CD4-positive, CD25-positive, alpha-beta regulatory T cell (primary cell): ENCODE measurements at regions not wholly inside any gene's neighbourhood (a gene's known extent, or its start where the extent isn't known, plus 50 kb on each side); places are given as distances from the start of the nearest gene placed in this dataset.

ENCODE experiments used
- ATAC-seq, 2 donors: fragments of 150-1000 bp; cut with Tn5 transposase; one replicate each; pipeline ENCODE4 v1.10.0; 2021; ENCODE audit warnings: low read depth in 2 of 2, moderate number of reproducible peaks in 2 of 2, moderate library complexity in 1 of 2
- DNase-seq, 3 donors: peaks; one replicate each; pipeline versions ENCODE4 v3.0.0 to v3.0.0-alpha.2; 2012 to 2022; ENCODE audit warnings: mixed read lengths in 1 of 3
- H3K27ac ChIP-seq: one replicate; pipeline ENCODE4 v1.7.0; 2013; ENCODE audit warnings: mild to moderate bottlenecking, low read length; ENCODE audit not compliant: insufficient read depth, poor library complexity, severe bottlenecking
- H3K27me3 ChIP-seq: one replicate; pipeline ENCODE4 v1.7.0; 2013; ENCODE audit warnings: low read length; ENCODE audit not compliant: control insufficient read depth, insufficient read depth
- H3K36me3 ChIP-seq: one replicate; pipeline ENCODE4 v1.7.0; 2013; ENCODE audit warnings: mild to moderate bottlenecking, low read length, moderate library complexity; ENCODE audit not compliant: control insufficient read depth, insufficient read depth
- H3K4me1 ChIP-seq: 2 replicates; pipeline ENCODE4 v1.7.0; 2013; ENCODE audit warnings: mild to moderate bottlenecking, low read length; ENCODE audit not compliant: insufficient read depth, control insufficient read depth, poor library complexity, severe bottlenecking
- H3K4me3 ChIP-seq: one replicate; pipeline ENCODE4 v1.7.0; 2013; ENCODE audit warnings: low read depth, mild to moderate bottlenecking, low read length, moderate library complexity
- H3K9me3 ChIP-seq, 2 experiments: 1 replicate in 1 of 2; 2 replicates in 1 of 2; pipeline ENCODE4 v1.7.0; 2013; ENCODE audit warnings: low read length in 2 of 2, mild to moderate bottlenecking in 1 of 2, moderate library complexity in 1 of 2; ENCODE audit not compliant: control insufficient read depth in 2 of 2
- H3K27ac Mint-ChIP-seq, 3 donors: one replicate each; pipeline ENCODE4 v1.8.0; 2020 to 2022; ENCODE audit warnings: mild to moderate bottlenecking in 3 of 3, mixed read lengths in 3 of 3, moderate library complexity in 2 of 3
- H3K27me3 Mint-ChIP-seq: one replicate; pipeline ENCODE4 v1.8.0; 2022; ENCODE audit warnings: mild to moderate bottlenecking, mixed read lengths
- H3K36me3 Mint-ChIP-seq: one replicate; pipeline ENCODE4 v1.8.0; 2020; ENCODE audit warnings: mixed read lengths
- H3K4me1 Mint-ChIP-seq, 4 donors: one replicate each; pipeline ENCODE4 v1.8.0; 2020 to 2022; ENCODE audit warnings: mixed read lengths in 4 of 4, mild to moderate bottlenecking in 1 of 4
- H3K4me3 Mint-ChIP-seq, 4 donors: one replicate each; pipeline ENCODE4 v1.8.0; 2020 to 2022; ENCODE audit warnings: mild to moderate bottlenecking in 4 of 4, mixed read lengths in 4 of 4, moderate library complexity in 3 of 4
- H3K9me3 Mint-ChIP-seq, 7 donors: one replicate each; pipeline ENCODE4 v1.8.0; 2020 to 2022; ENCODE audit warnings: mixed read lengths in 7 of 7, mild to moderate bottlenecking in 3 of 7, moderate library complexity in 2 of 7

GRCh38 chr17:65415991-65416390, 145.5 kb downstream of the AXIN2 start:
- H3K9me3 Mint-ChIP-seq: peaks cover 0 to 2% (median 0%) of the 10 kb centered on the region in 7 donors

GRCh38 chr17:65413390-65413789, 148.1 kb downstream of the AXIN2 start:
- H3K27me3 Mint-ChIP-seq: peaks cover 20% of the 10 kb centered on the region

More at GRCh38 chr17:65415991-65416390, 145.5 kb downstream of the AXIN2 start:
- DNase-seq (no peak), ATAC-seq (no peak)
- no peaks in the 10 kb centered on the region for H3K4me1 ChIP-seq
- Mint-ChIP-seq H3K4me3 (no peak overlapping the region), H3K36me3 (no peaks in the 10 kb centered on the region), H3K27me3 (peaks cover 10% of the 10 kb centered on the region), H3K27ac (no peak overlapping the region), H3K4me1 (no peaks in the 10 kb centered on the region)
- no peak overlapping the region for H3K4me3 ChIP-seq
- no peaks in the 10 kb centered on the region for H3K36me3 ChIP-seq
- H3K27ac ChIP-seq: no peak overlapping the region
- H3K9me3 ChIP-seq: no peaks in the 10 kb centered on the region
- no peaks in the 10 kb centered on the region for H3K27me3 ChIP-seq

GRCh38 chr17:65409381-65409780, 152.1 kb downstream of the AXIN2 start:
- no peaks in the 10 kb centered on the region for H3K36me3 Mint-ChIP-seq
- no peak overlapping the region for H3K4me3 Mint-ChIP-seq
- Histone ChIP-seq H3K4me3 (no peak overlapping the region), H3K4me1 (no peaks in the 10 kb centered on the region), H3K9me3 (no peaks in the 10 kb centered on the region), H3K36me3 (no peaks in the 10 kb centered on the region), H3K27me3 (no peaks in the 10 kb centered on the region), H3K27ac (no peak overlapping the region)
- no peak overlapping the region for H3K27ac Mint-ChIP-seq
- ATAC-seq (no peak), DNase-seq (no peak)
- no peaks in the 10 kb centered on the region for H3K4me1 Mint-ChIP-seq
- H3K9me3 Mint-ChIP-seq: peaks cover 0 to 6% (median 0%) of the 10 kb centered on the region in 7 donors
- peaks cover 19% of the 10 kb centered on the region for H3K27me3 Mint-ChIP-seq

More at GRCh38 chr17:65413390-65413789, 148.1 kb downstream of the AXIN2 start:
- peaks cover 0 to 6% (median 0%) of the 10 kb centered on the region in 7 donors for H3K9me3 Mint-ChIP-seq
- H3K27ac Mint-ChIP-seq: no peak overlapping the region
- Histone ChIP-seq H3K4me1 (no peaks in the 10 kb centered on the region), H3K4me3 (no peak overlapping the region), H3K9me3 (no peaks in the 10 kb centered on the region), H3K27ac (no peak overlapping the region), H3K27me3 (no peaks in the 10 kb centered on the region), H3K36me3 (no peaks in the 10 kb centered on the region)
- H3K4me1 Mint-ChIP-seq: no peaks in the 10 kb centered on the region
- no peak overlapping the region for H3K4me3 Mint-ChIP-seq
- no peak for DNase-seq
- ATAC-seq: no peak
- H3K36me3 Mint-ChIP-seq: no peaks in the 10 kb centered on the region

GRCh38 chr17:65408050-65408449, 153.4 kb downstream of the AXIN2 start:
- H3K4me1 Mint-ChIP-seq: no peaks in the 10 kb centered on the region
- no peak for DNase-seq

GRCh38 chr17:65407017-65407416, 154.4 kb downstream of the AXIN2 start:
- H3K4me3 ChIP-seq: no peak overlapping the region
- DNase-seq (no peak), ATAC-seq (no peak)
- H3K4me3 Mint-ChIP-seq: no peak overlapping the region
- no peaks in the 10 kb centered on the region for H3K9me3 ChIP-seq
- H3K9me3 Mint-ChIP-seq: peaks cover 0 to 6% (median 0%) of the 10 kb centered on the region in 7 donors
- no peaks in the 10 kb centered on the region for H3K36me3 Mint-ChIP-seq
- no peak overlapping the region for H3K27ac Mint-ChIP-seq
- H3K4me1 ChIP-seq: no peaks in the 10 kb centered on the region
- peaks cover 4% of the 10 kb centered on the region for H3K27me3 ChIP-seq
- no peaks in the 10 kb centered on the region for H3K4me1 Mint-ChIP-seq
- no peak overlapping the region for H3K27ac ChIP-seq
- H3K36me3 ChIP-seq: no peaks in the 10 kb centered on the region
- H3K27me3 Mint-ChIP-seq: peaks cover 25% of the 10 kb centered on the region

More at GRCh38 chr17:65408050-65408449, 153.4 kb downstream of the AXIN2 start:
- ATAC-seq: no peak
- Histone ChIP-seq H3K36me3 (no peaks in the 10 kb centered on the region), H3K9me3 (no peaks in the 10 kb centered on the region), H3K4me3 (no peak overlapping the region), H3K27ac (no peak overlapping the region), H3K4me1 (no peaks in the 10 kb centered on the region), H3K27me3 (no peaks in the 10 kb centered on the region)
- no peak overlapping the region for H3K4me3 Mint-ChIP-seq
- peaks cover 0 to 6% (median 0%) of the 10 kb centered on the region in 7 donors for H3K9me3 Mint-ChIP-seq
- peaks cover 25% of the 10 kb centered on the region for H3K27me3 Mint-ChIP-seq
- H3K27ac Mint-ChIP-seq: peak overlapping the region in 1 of 3 donors; percentile 80
- H3K36me3 Mint-ChIP-seq: no peaks in the 10 kb centered on the region

GRCh38 chr17:65406552-65406951, 154.9 kb downstream of the AXIN2 start:
- no peaks in the 10 kb centered on the region for H3K9me3 ChIP-seq
- H3K27me3 ChIP-seq: peaks cover 4% of the 10 kb centered on the region
- no peak overlapping the region for H3K27ac ChIP-seq
- H3K9me3 Mint-ChIP-seq: peaks cover 0 to 6% (median 0%) of the 10 kb centered on the region in 7 donors
- H3K4me1 Mint-ChIP-seq: peaks cover 0 to 2% (median 0%) of the 10 kb centered on the region in 4 donors
- no peaks in the 10 kb centered on the region for H3K36me3 ChIP-seq
- peaks cover 25% of the 10 kb centered on the region for H3K27me3 Mint-ChIP-seq
- no peaks in the 10 kb centered on the region for H3K36me3 Mint-ChIP-seq
- no peak for ATAC-seq
- no peak overlapping the region for H3K4me3 ChIP-seq
- H3K4me1 ChIP-seq: no peaks in the 10 kb centered on the region
- H3K4me3 Mint-ChIP-seq: no peak overlapping the region
- no peak for DNase-seq
- no peak overlapping the region for H3K27ac Mint-ChIP-seq

GRCh38 chr17:65405563-65405962, 155.9 kb downstream of the AXIN2 start:
- Mint-ChIP-seq H3K27me3 (peaks cover 31% of the 10 kb centered on the region), H3K4me3 (no peak overlapping the region), H3K27ac (no peak overlapping the region), H3K9me3 (peaks cover 0 to 5% (median 0%) of the 10 kb centered on the region in 7 donors), H3K4me1 (peaks cover 0 to 2% (median 0%) of the 10 kb centered on the region in 4 donors), H3K36me3 (no peaks in the 10 kb centered on the region)
- H3K27ac ChIP-seq: no peak overlapping the region
- H3K9me3 ChIP-seq: no peaks in the 10 kb centered on the region
- ATAC-seq: no peak
- H3K4me3 ChIP-seq: no peak overlapping the region
- H3K36me3 ChIP-seq: no peaks in the 10 kb centered on the region
- DNase-seq: no peak
- H3K4me1 ChIP-seq: no peaks in the 10 kb centered on the region
- peaks cover 4% of the 10 kb centered on the region for H3K27me3 ChIP-seq

GRCh38 chr17:65404761-65405160, 156.7 kb downstream of the AXIN2 start:
- H3K36me3 ChIP-seq: no peaks in the 10 kb centered on the region
- peaks cover 35% of the 10 kb centered on the region for H3K27me3 Mint-ChIP-seq
- H3K4me1 Mint-ChIP-seq: peaks cover 0 to 2% (median 0%) of the 10 kb centered on the region in 4 donors
- no peaks in the 10 kb centered on the region for H3K9me3 ChIP-seq
- H3K27me3 ChIP-seq: peaks cover 4% of the 10 kb centered on the region
- DNase-seq (no peak), ATAC-seq (no peak)
- no peaks in the 10 kb centered on the region for H3K4me1 ChIP-seq
- H3K4me3 Mint-ChIP-seq: no peak overlapping the region
- H3K36me3 Mint-ChIP-seq: no peaks in the 10 kb centered on the region
- H3K4me3 ChIP-seq: no peak overlapping the region
- H3K9me3 Mint-ChIP-seq: peaks cover 0 to 1% (median 0%) of the 10 kb centered on the region in 7 donors
- no peak overlapping the region for H3K27ac Mint-ChIP-seq
- no peak overlapping the region for H3K27ac ChIP-seq
